Caco-2 (cell line): ENCODE measurements at regions not wholly inside any gene's neighbourhood (a gene's known extent, or its start where the extent isn't known, plus 50 kb on each side); places are given as distances from the start of the nearest gene placed in this dataset.
"Not testable (repeated sequence)": the region's sequence is repeated elsewhere in the genome, so short reads cannot be mapped to it uniquely, and the experiment has no call there.

Experiments
- BruUV-seq: library from RNA; stranded (reverse); fragments of 400-500 nt; replicated peaks from 2 replicates; lab custom pipeline; 2021; lab: Mats Ljungman, UMichigan
- CTCF ChIA-PET: fragments of 300-600 bp; sonication (Branson Sonifier 250); formaldehyde crosslinking; loops from one replicate; lab custom pipeline; 2022; ENCODE audit warnings: antibody characterized with exemption; lab: Charles Lee
- POLR2A ChIA-PET: fragments of 300-600 bp; sonication (Branson Sonifier 250); formaldehyde crosslinking; loops from one replicate; lab custom pipeline; 2022; ENCODE audit warnings: antibody characterized with exemption; lab: Charles Lee
- DNase-seq, 2 experiments: peaks; one replicate each; pipeline versions ENCODE4 v3.0.0 to v3.0.0-alpha.2; 2020 to 2022
- H3K27me3 ChIP-seq: replicated peaks from 2 replicates; pipeline ENCODE4 v1.6.0; 2011; ENCODE audit warnings: low read length; ENCODE audit not compliant: control insufficient read depth, insufficient read depth
- H3K36me3 ChIP-seq: 2 replicates; pipeline ENCODE4 v1.5.1; 2011; ENCODE audit warnings: low read length; ENCODE audit not compliant: control insufficient read depth, insufficient read depth
- H3K4me1 ChIP-seq: fragments of 250-450 bp; sonication (Bioruptor Pico); 2 replicates; pipeline ENCODE4 v1.5.1; 2020; ENCODE audit warnings: mild to moderate bottlenecking
- H3K4me3 ChIP-seq: 2 replicates; pipeline ENCODE4 v1.5.1; 2011; ENCODE audit warnings: low read depth, mild to moderate bottlenecking, control low read depth, low read length
- H3K9me3 ChIP-seq: fragments of 250-450 bp; sonication (Bioruptor Pico); 2 replicates; pipeline ENCODE4 v1.5.1; 2020; ENCODE audit warnings: mild to moderate bottlenecking, moderate library complexity
- H3K27ac Mint-ChIP-seq: one replicate; pipeline ENCODE4 v1.8.0; 2022; ENCODE audit warnings: mixed read lengths; ENCODE audit not compliant: unreplicated experiment
- H3K27me3 Mint-ChIP-seq: one replicate; pipeline ENCODE4 v1.8.0; 2022; ENCODE audit warnings: mixed read lengths; ENCODE audit not compliant: insufficient read depth, unreplicated experiment
- H3K36me3 Mint-ChIP-seq: one replicate; pipeline ENCODE4 v1.8.0; 2022; ENCODE audit warnings: mild to moderate bottlenecking, mixed read lengths; ENCODE audit not compliant: insufficient read depth, unreplicated experiment
- H3K4me1 Mint-ChIP-seq: one replicate; pipeline ENCODE4 v1.8.0; 2022; ENCODE audit warnings: low read depth, mixed read lengths; ENCODE audit not compliant: unreplicated experiment
- H3K4me3 Mint-ChIP-seq: one replicate; pipeline ENCODE4 v1.8.0; 2022; ENCODE audit warnings: mild to moderate bottlenecking, moderate library complexity, mixed read lengths; ENCODE audit not compliant: unreplicated experiment
- H3K9me3 Mint-ChIP-seq: one replicate; pipeline ENCODE4 v1.8.0; 2022; ENCODE audit warnings: mixed read lengths; ENCODE audit not compliant: unreplicated experiment
- intact Hi-C: fragments of 100-400 bp; cut with micrococcal nuclease; formaldehyde crosslinking; loops from one replicate; pipeline ENCODE4 v1.10.0; 2022; ENCODE audit not compliant: unreplicated experiment
- TF ChIP-seq, protein P1 (sequence below), 2 experiments: fragments of 200-600 bp in 1 of 2; IDR thresholded peaks; 1 replicate in 1 of 2; 2 replicates in 1 of 2; pipeline versions ENCODE4 v1.5.1 to v1.8.0; 2011 to 2022; ENCODE audit warnings: antibody characterized with exemption in 1 of 2, control low read depth in 1 of 2, inconsistent platforms in 1 of 2, low read depth in 1 of 2, low read length in 1 of 2, mild to moderate bottlenecking in 1 of 2, moderate library complexity in 1 of 2; ENCODE audit not compliant: insufficient read depth in 1 of 2, severe bottlenecking in 1 of 2, unreplicated experiment in 1 of 2

DNA sequence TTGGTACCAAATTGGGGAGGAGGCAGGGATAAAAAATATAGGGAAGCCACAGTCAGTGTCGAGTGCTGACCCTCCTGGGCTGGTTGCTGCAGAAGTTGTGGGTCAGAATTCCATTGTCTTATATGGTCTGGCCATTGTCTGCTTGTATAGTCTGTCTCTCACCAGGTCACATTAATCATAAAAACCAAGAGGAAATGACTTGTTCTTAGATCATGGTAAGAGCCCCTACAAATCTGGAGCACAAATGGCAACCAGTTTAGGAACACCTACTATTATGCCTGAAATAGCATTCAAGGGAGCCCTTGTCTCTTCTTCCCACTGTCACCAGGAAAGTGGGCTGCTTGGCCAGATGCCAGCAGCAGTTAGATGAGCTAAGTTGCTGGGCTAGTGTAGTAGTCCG, 119.7 kb upstream of the RMP24 start:
- ChIA-PET CTCF (no interaction called here), POLR2A (no interaction called here)
- Mint-ChIP-seq H3K27ac (no peak overlapping the region), H3K36me3 (no peaks in the 10 kb centered on the region), H3K9me3 (no peaks in the 10 kb centered on the region), H3K27me3 (peaks cover 11% of the 10 kb centered on the region), H3K4me3 (no peak overlapping the region), H3K4me1 (no peaks in the 10 kb centered on the region)
- Histone ChIP-seq H3K9me3 (no peaks in the 10 kb centered on the region), H3K4me3 (no peak overlapping the region), H3K27me3 (no peaks in the 10 kb centered on the region), H3K4me1 (no peaks in the 10 kb centered on the region), H3K36me3 (no peaks in the 10 kb centered on the region)
- intact Hi-C loops: no loop called here
- no TSS peak for BruUV-seq
- TF ChIP-seq, protein P1, sequence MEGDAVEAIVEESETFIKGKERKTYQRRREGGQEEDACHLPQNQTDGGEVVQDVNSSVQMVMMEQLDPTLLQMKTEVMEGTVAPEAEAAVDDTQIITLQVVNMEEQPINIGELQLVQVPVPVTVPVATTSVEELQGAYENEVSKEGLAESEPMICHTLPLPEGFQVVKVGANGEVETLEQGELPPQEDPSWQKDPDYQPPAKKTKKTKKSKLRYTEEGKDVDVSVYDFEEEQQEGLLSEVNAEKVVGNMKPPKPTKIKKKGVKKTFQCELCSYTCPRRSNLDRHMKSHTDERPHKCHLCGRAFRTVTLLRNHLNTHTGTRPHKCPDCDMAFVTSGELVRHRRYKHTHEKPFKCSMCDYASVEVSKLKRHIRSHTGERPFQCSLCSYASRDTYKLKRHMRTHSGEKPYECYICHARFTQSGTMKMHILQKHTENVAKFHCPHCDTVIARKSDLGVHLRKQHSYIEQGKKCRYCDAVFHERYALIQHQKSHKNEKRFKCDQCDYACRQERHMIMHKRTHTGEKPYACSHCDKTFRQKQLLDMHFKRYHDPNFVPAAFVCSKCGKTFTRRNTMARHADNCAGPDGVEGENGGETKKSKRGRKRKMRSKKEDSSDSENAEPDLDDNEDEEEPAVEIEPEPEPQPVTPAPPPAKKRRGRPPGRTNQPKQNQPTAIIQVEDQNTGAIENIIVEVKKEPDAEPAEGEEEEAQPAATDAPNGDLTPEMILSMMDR (IDR thresholded peaks at IDR 0.05; ENCODE audit: insufficient read depth in 1 of 2, low read depth in 1 of 2, low read length in 1 of 2, severe bottlenecking in 1 of 2, unreplicated experiment in 1 of 2): no peak
- no peak for DNase-seq

DNA sequence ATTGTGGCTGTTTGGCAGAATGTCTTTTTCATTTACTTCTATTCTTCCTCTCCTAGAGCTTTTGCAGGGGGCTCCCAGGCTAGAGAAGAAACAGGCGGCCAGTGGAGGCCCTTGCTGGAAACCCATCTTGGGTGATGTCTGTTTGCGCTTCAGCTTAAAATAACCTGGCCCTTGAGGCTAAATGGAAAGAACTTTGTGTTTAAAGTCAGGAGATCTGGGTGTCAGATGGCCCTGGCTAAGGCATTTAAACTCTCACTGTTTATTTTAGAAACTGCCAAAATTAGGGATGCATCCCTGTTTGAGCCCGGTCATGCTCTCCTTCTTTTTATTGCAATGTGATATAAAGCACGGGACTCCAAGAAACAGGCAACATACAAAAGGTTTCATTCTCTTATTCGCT, 118.4 kb upstream of the RMP24 start:
- no peak for DNase-seq
- Histone ChIP-seq H3K9me3 (no peaks in the 10 kb centered on the region), H3K4me3 (no peak overlapping the region), H3K36me3 (no peaks in the 10 kb centered on the region), H3K27me3 (no peaks in the 10 kb centered on the region), H3K4me1 (no peaks in the 10 kb centered on the region)
- H3K27ac Mint-ChIP-seq: no peak overlapping the region
- no peaks in the 10 kb centered on the region for H3K9me3 Mint-ChIP-seq
- TF ChIP-seq, protein P1 (IDR thresholded peaks at IDR 0.05; ENCODE audit: insufficient read depth in 1 of 2, low read depth in 1 of 2, low read length in 1 of 2, severe bottlenecking in 1 of 2, unreplicated experiment in 1 of 2): no peak
- CTCF ChIA-PET: no interaction called here
- intact Hi-C loops: no loop called here
- no peaks in the 10 kb centered on the region for H3K36me3 Mint-ChIP-seq
- no peaks in the 10 kb centered on the region for H3K4me1 Mint-ChIP-seq
- POLR2A ChIA-PET: no interaction called here
- H3K27me3 Mint-ChIP-seq: peaks cover 11% of the 10 kb centered on the region
- H3K4me3 Mint-ChIP-seq: no peak overlapping the region
- no TSS peak for BruUV-seq

DNA sequence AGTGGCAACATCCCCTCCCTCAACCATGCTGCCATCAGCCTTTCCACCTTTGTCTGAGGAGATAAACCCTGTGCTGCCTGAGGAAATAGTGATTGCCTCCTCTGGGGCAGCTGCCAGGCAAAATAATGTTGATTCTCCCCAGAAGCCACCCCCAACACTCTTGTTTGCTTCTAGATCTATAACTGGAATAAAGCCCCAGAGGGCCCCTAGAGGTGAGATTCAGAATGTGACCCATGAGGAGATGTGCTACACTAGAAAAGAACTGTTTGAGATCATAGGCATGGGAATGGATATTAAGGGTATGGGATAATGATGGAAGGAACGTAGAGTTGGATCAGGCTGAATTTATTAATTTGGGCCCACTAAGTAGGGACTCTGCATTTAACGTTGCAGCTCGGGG, 116.3 kb upstream of the RMP24 start:
- no peaks in the 10 kb centered on the region for H3K4me1 Mint-ChIP-seq
- BruUV-seq: no TSS peak
- no peaks in the 10 kb centered on the region for H3K4me1 ChIP-seq
- no peaks in the 10 kb centered on the region for H3K9me3 Mint-ChIP-seq
- peaks cover 11% of the 10 kb centered on the region for H3K27me3 Mint-ChIP-seq
- H3K4me3 ChIP-seq: no peak overlapping the region
- TF ChIP-seq, protein P1 (IDR thresholded peaks at IDR 0.05; ENCODE audit: insufficient read depth in 1 of 2, low read depth in 1 of 2, low read length in 1 of 2, severe bottlenecking in 1 of 2, unreplicated experiment in 1 of 2): no peak
- H3K36me3 ChIP-seq: no peaks in the 10 kb centered on the region
- H3K4me3 Mint-ChIP-seq: no peak overlapping the region
- no peaks in the 10 kb centered on the region for H3K27me3 ChIP-seq
- H3K27ac Mint-ChIP-seq: no peak overlapping the region
- CTCF ChIA-PET: no interaction called here
- intact Hi-C loops: no loop called here
- POLR2A ChIA-PET: no interaction called here
- H3K9me3 ChIP-seq: no peaks in the 10 kb centered on the region
- DNase-seq: no peak
- no peaks in the 10 kb centered on the region for H3K36me3 Mint-ChIP-seq

DNA sequence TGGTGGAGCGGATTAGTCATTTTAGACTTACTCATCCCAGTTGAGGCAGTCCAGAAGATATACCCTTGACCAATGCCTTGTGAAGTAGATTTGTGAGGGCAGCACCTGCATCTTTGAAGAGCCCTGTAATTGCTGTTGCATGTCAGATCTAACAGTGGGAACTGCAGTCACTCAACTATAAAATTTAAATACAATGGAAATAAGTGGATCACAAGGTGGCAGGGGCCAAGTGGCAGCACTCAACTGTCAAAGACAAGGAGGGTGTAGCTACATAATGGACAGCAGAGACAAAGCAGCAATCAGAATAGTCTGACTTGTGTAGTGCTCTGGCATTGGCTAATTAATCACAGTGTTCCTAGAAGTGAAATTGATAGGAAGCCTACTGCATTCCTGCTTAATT, 115.8 kb upstream of the RMP24 start:
- intact Hi-C loops, H3K4me3 Mint-ChIP-seq, DNase-seq, H3K9me3 Mint-ChIP-seq, BruUV-seq, H3K36me3 ChIP-seq, H3K9me3 ChIP-seq, H3K36me3 Mint-ChIP-seq, POLR2A ChIA-PET, CTCF ChIA-PET, H3K4me1 ChIP-seq, H3K27ac Mint-ChIP-seq, H3K27me3 ChIP-seq, H3K4me1 Mint-ChIP-seq, H3K4me3 ChIP-seq: not testable (repeated sequence)
- H3K27me3 Mint-ChIP-seq: peaks cover 11% of the 10 kb centered on the region

DNA sequence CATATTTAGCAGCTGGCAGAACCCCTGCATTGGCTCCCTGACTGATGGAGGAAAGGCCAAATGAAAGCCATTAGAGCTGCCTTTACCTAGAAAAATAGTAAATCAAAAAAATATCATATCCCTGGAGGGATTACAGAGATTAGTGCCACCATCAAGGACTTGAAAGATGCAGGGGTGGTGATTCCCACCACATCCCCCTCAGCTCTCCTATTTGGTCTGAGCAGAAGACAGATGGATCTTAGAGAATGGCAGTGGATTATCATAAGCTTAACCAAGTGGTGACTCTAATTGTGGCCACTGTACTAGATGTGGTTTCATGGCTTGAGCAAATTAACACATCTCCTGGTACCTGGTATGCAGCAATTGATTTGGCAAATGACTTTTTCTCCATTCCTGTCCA, 114.9 kb upstream of the RMP24 start:
- DNase-seq, H3K4me1 ChIP-seq, BruUV-seq, CTCF ChIA-PET, H3K4me1 Mint-ChIP-seq, H3K36me3 Mint-ChIP-seq, H3K27me3 Mint-ChIP-seq, H3K27ac Mint-ChIP-seq, H3K4me3 ChIP-seq, H3K27me3 ChIP-seq, intact Hi-C loops, H3K4me3 Mint-ChIP-seq, H3K9me3 Mint-ChIP-seq, H3K9me3 ChIP-seq, POLR2A ChIA-PET, H3K36me3 ChIP-seq: not testable (repeated sequence)
